Stimulated activated CD4-positive, alpha-beta T cell treated with anti-CD3 and anti-CD28 coated beads, Interleukin-1b, Interleukin-23, amount 100 ng/mL, for 24 hours (primary cell): ENCODE measurements at regions not wholly inside any gene's neighbourhood (a gene's known extent, or its start where the extent isn't known, plus 50 kb on each side); places are given as distances from the start of the nearest gene placed in this dataset.
"Not testable (repeated sequence)": the region's sequence is repeated elsewhere in the genome, so short reads cannot be mapped to it uniquely, and the experiment has no call there.

Source experiments
- DNase-seq, 4 experiments: peaks; one replicate each; pipeline ENCODE4 v3.0.0-alpha.2; 2020; ENCODE audit warnings: low read depth in 4 of 4, low spot score in 1 of 4

GRCh38 chr6:20340068-20340848 lies 61.4 kb upstream of the E2F3 start:
- DNase-seq: no peak

GRCh38 chr6:20341096-20341495 lies 60.6 kb upstream of the E2F3 start:
- no peak for DNase-seq

- no peak for DNase-seq
Measured at GRCh38 chr6:20341564-20341963, 60.1 kb upstream of the E2F3 start.

GRCh38 chr6:20346948-20347347 lies 54.7 kb upstream of the E2F3 start:
- DNase-seq: not testable (repeated sequence)

- no peak for DNase-seq
Measured at GRCh38 chr6:20348041-20348440, 53.6 kb upstream of the E2F3 start.

GRCh38 chr6:20349225-20349624 lies 52.5 kb upstream of the E2F3 start:
- no peak for DNase-seq

DNA sequence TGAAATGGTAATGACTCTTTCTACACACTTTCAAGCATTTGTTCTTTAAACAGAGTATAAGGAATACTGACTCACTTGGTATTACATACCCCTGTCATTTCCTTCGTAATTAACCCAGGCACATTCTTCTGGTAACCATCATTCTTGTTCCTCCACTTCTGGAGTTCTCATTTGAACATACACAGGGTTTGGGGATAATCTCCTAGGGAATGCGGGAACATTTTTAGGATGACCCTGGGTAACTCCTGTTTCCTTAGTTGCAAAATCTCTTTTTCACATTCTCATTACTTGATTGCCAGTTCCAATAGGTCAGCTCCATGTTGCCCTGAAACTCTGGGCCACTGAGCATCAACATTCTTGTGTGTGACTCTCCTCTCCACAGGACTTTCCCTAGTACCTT lies 51.5 kb upstream of the E2F3 start:
- DNase-seq: no peak

DNA sequence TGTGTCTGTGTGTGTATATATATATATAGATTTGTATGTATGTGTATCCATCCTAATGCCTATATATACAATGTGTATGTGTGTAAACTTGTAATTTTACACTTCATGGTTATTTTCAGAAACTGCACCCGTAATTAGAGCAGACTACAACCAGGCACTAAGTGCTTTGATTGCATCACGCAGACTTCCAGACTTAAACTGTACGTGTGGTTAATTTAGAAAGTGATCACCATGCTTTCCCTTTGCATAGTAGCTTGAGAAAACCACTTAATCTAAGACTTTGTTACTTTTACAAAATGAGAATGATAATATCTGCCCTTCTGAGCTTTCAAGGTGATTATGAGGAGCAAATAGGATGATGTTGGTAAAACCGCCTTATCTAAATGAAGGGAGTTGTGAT lies 50.1 kb upstream of the E2F3 start:
- DNase-seq: no peak
